Vagina (tissue), 2 donors: ENCODE measurements at regions not wholly inside any gene's neighbourhood (a gene's known extent, or its start where the extent isn't known, plus 50 kb on each side); places are given as distances from the start of the nearest gene placed in this dataset.

Source experiments
- DNase-seq, 2 donors: peaks; one replicate each; pipeline ENCODE4 v3.0.0-alpha.2; 2017; ENCODE audit errors: extremely low spot score in 2 of 2
- H3K27ac ChIP-seq: fragments of 200-600 bp; sonication (generic); one replicate; pipeline ENCODE4 v1.5.1; 2019
- H3K27me3 ChIP-seq: fragments of 200-600 bp; sonication (generic); one replicate; pipeline ENCODE4 v1.5.1; 2019
- H3K36me3 ChIP-seq, 2 donors: fragments of 200-600 bp; sonication (generic); one replicate each; pipeline ENCODE4 v1.5.1; 2017 to 2019
- H3K4me1 ChIP-seq: fragments of 200-600 bp; sonication (generic); one replicate; pipeline ENCODE4 v1.5.1; 2019
- H3K4me3 ChIP-seq, 2 donors: fragments of 200-600 bp; sonication (generic); 1 replicate in 1 of 2; 2 replicates in 1 of 2; pipeline ENCODE4 v1.5.1; 2016 to 2019
- H3K9me3 ChIP-seq: fragments of 200-600 bp; sonication (generic); one replicate; pipeline ENCODE4 v1.5.1; 2019
- CTCF ChIP-seq, 3 experiments: fragments of 450-650 bp in 2 of 3; fragments of 200-600 bp in 1 of 3; sonication (generic) in 1 of 3; IDR thresholded peaks; one replicate each; pipeline ENCODE4 v1.5.1; 2017 to 2019; ENCODE audit warnings: antibody characterized with exemption in 3 of 3, mild to moderate bottlenecking in 2 of 3, moderate library complexity in 2 of 3
- POLR2A ChIP-seq, 2 donors: fragments of 450-650 bp; IDR thresholded peaks; one replicate each; pipeline ENCODE4 v1.6.1; 2017; ENCODE audit warnings: antibody characterized with exemption in 2 of 2, mild to moderate bottlenecking in 2 of 2, moderate library complexity in 2 of 2
- POLR2AphosphoS5 ChIP-seq, 2 donors: sonication (generic); formaldehyde crosslinking; IDR thresholded peaks; one replicate each; pipeline ENCODE4 v1.9.0; 2017; ENCODE audit warnings: antibody characterized with exemption in 2 of 2, mild to moderate bottlenecking in 2 of 2, low read depth in 1 of 2; ENCODE audit not compliant: insufficient read depth in 1 of 2
- intact Hi-C: fragments of 100-400 bp; cut with DNase I; formaldehyde crosslinking; loops from one replicate; pipeline ENCODE4 v1.15.1; 2023

- intact Hi-C loops: no loop called here
- TF ChIP-seq POLR2AphosphoS5 (IDR thresholded peaks at IDR 0.05; ENCODE audit: insufficient read depth in 1 of 2, low read depth in 1 of 2) (no peak), POLR2A (IDR thresholded peaks at IDR 0.05) (no peak), CTCF (IDR thresholded peaks at IDR 0.05) (no peak)
Measured at GRCh38 chr2:217616936-217617335, 385.9 kb downstream of the TNS1 start.

GRCh38 chr2:217615171-217615570, 387.6 kb downstream of the TNS1 start:
- Histone ChIP-seq H3K4me1 (no peaks in the 10 kb centered on the region), H3K4me3 (no peak overlapping the region), H3K27ac (no peak overlapping the region), H3K27me3 (no peaks in the 10 kb centered on the region), H3K36me3 (no peaks in the 10 kb centered on the region), H3K9me3 (no peaks in the 10 kb centered on the region)
- TF ChIP-seq POLR2AphosphoS5 (IDR thresholded peaks at IDR 0.05; ENCODE audit: insufficient read depth in 1 of 2, low read depth in 1 of 2) (no peak), POLR2A (IDR thresholded peaks at IDR 0.05) (no peak), CTCF (IDR thresholded peaks at IDR 0.05) (no peak)
- DNase-seq: no peak
- intact Hi-C loops: no loop called here

More at GRCh38 chr2:217616936-217617335, 385.9 kb downstream of the TNS1 start:
- H3K36me3 ChIP-seq: no peaks in the 10 kb centered on the region
- H3K27ac ChIP-seq: no peak overlapping the region
- H3K4me1 ChIP-seq: peaks cover 7% of the 10 kb centered on the region
- DNase-seq: no peak
- H3K4me3 ChIP-seq: no peak overlapping the region
- H3K9me3 ChIP-seq: no peaks in the 10 kb centered on the region
- no peaks in the 10 kb centered on the region for H3K27me3 ChIP-seq

GRCh38 chr2:217614498-217614897, 388.3 kb downstream of the TNS1 start:
- no peak for TF ChIP-seq POLR2AphosphoS5 (IDR thresholded peaks at IDR 0.05; ENCODE audit: insufficient read depth in 1 of 2, low read depth in 1 of 2)
- TF ChIP-seq CTCF (IDR thresholded peaks at IDR 0.05): no peak
- no peak for TF ChIP-seq POLR2A (IDR thresholded peaks at IDR 0.05)
- intact Hi-C loops: no loop called here
- no peak for DNase-seq
- Histone ChIP-seq H3K27me3 (no peaks in the 10 kb centered on the region), H3K27ac (no peak overlapping the region), H3K4me3 (no peak overlapping the region), H3K9me3 (no peaks in the 10 kb centered on the region), H3K36me3 (no peaks in the 10 kb centered on the region), H3K4me1 (no peaks in the 10 kb centered on the region)

GRCh38 chr2:217614096-217614495, 388.7 kb downstream of the TNS1 start:
- DNase-seq: no peak
- no peaks in the 10 kb centered on the region for H3K27me3 ChIP-seq
- no peaks in the 10 kb centered on the region for H3K4me1 ChIP-seq
- TF ChIP-seq CTCF (IDR thresholded peaks at IDR 0.05) (no peak), POLR2AphosphoS5 (IDR thresholded peaks at IDR 0.05; ENCODE audit: insufficient read depth in 1 of 2, low read depth in 1 of 2) (no peak), POLR2A (IDR thresholded peaks at IDR 0.05) (no peak)
- no peak overlapping the region for H3K27ac ChIP-seq
- no peaks in the 10 kb centered on the region for H3K36me3 ChIP-seq
- intact Hi-C loops: no loop called here
- H3K9me3 ChIP-seq: no peaks in the 10 kb centered on the region
- H3K4me3 ChIP-seq: no peak overlapping the region

- TF ChIP-seq POLR2A (IDR thresholded peaks at IDR 0.05) (no peak), POLR2AphosphoS5 (IDR thresholded peaks at IDR 0.05; ENCODE audit: insufficient read depth in 1 of 2, low read depth in 1 of 2) (no peak), CTCF (IDR thresholded peaks at IDR 0.05) (no peak)
- Histone ChIP-seq H3K27me3 (no peaks in the 10 kb centered on the region), H3K9me3 (no peaks in the 10 kb centered on the region), H3K27ac (no peak overlapping the region), H3K4me1 (no peaks in the 10 kb centered on the region), H3K36me3 (no peaks in the 10 kb centered on the region), H3K4me3 (no peak overlapping the region)
- intact Hi-C loops: no loop called here
- peak in 1 of 2 donors; percentile 49 for DNase-seq
Measured at GRCh38 chr2:217612920-217613319, 389.9 kb downstream of the TNS1 start.
